Stomach (tissue), 8 donors: ENCODE measurements at regions not wholly inside any gene's neighbourhood (a gene's known extent, or its start where the extent isn't known, plus 50 kb on each side); places are given as distances from the start of the nearest gene placed in this dataset.

ENCODE experiments used
- DNase-seq, 2 donors: peaks; one replicate each; pipeline versions ENCODE4 v3.0.0 to v3.0.0-alpha.2; 2013 to 2019
- H3K27ac ChIP-seq, 5 donors: fragments of 200-600 bp in 4 of 5; sonication (generic) in 4 of 5; one replicate each; pipeline ENCODE4 v1.5.1; 2013 to 2019; ENCODE audit warnings: mild to moderate bottlenecking in 1 of 5, moderate library complexity in 1 of 5
- H3K27me3 ChIP-seq, 3 donors: fragments of 200-600 bp; sonication (generic); one replicate each; pipeline ENCODE4 v1.5.1; 2017 to 2019; ENCODE audit warnings: mixed run types in 1 of 3
- H3K36me3 ChIP-seq, 4 donors: fragments of 200-600 bp; sonication (generic); 1 replicate in 3 of 4; 2 replicates in 1 of 4; pipeline ENCODE4 v1.5.1; 2016 to 2019
- H3K4me1 ChIP-seq, 4 donors: fragments of 200-600 bp; sonication (generic); one replicate each; pipeline ENCODE4 v1.5.1; 2016 to 2019
- H3K4me3 ChIP-seq, 4 donors: fragments of 200-600 bp; sonication (generic) in 3 of 4; one replicate each; pipeline ENCODE4 v1.5.1; 2016 to 2019; ENCODE audit warnings: mild to moderate bottlenecking in 1 of 4
- H3K9me3 ChIP-seq, 4 donors: fragments of 200-600 bp; sonication (generic); one replicate each; pipeline ENCODE4 v1.5.1; 2016 to 2019
- EP300 ChIP-seq: sonication (generic); formaldehyde crosslinking; IDR thresholded peaks from one replicate; pipeline ENCODE4 v1.6.1; 2017; ENCODE audit warnings: antibody characterized with exemption
- POLR2A ChIP-seq, 4 donors: fragments of 450-650 bp; IDR thresholded peaks; one replicate each; pipeline ENCODE4 v1.6.1; 2016; ENCODE audit warnings: antibody characterized with exemption in 4 of 4, control low read depth in 2 of 4, mild to moderate bottlenecking in 1 of 4, moderate library complexity in 1 of 4
- POLR2AphosphoS5 ChIP-seq, 3 donors: sonication (generic); formaldehyde crosslinking; IDR thresholded peaks; one replicate each; pipeline ENCODE4 v1.6.1; 2016; ENCODE audit warnings: antibody characterized with exemption in 3 of 3
- WGBS, 5 donors: extraction: QIAGEN DNeasy Blood & Tissue Kit in 3 of 5; methylation state at CpG; one replicate each; pipeline versions ENCODE4 v1.1.5 to v1.1.7; 2013 to 2018; 5-methylcytosine and 5-hydroxymethylcytosine counted together
- intact Hi-C: fragments of 100-400 bp; cut with DNase I; formaldehyde crosslinking; loops from one replicate; pipeline ENCODE4 v1.15.1; 2023; ENCODE audit warnings: low total_unique reads
- TF ChIP-seq, protein P1 (sequence below), 7 experiments: fragments of 450-650 bp in 4 of 7; fragments of 200-600 bp in 3 of 7; sonication (generic) in 3 of 7; IDR thresholded peaks; one replicate each; pipeline ENCODE4 v1.5.1; 2016 to 2019; ENCODE audit warnings: antibody characterized with exemption in 7 of 7, control low read depth in 2 of 7, mild to moderate bottlenecking in 1 of 7
- donor health status: healthy with polysubstance abuse.
- donor health status: Bipolar disorder and iron deficiency.
- donor health status: healthy.

DNA sequence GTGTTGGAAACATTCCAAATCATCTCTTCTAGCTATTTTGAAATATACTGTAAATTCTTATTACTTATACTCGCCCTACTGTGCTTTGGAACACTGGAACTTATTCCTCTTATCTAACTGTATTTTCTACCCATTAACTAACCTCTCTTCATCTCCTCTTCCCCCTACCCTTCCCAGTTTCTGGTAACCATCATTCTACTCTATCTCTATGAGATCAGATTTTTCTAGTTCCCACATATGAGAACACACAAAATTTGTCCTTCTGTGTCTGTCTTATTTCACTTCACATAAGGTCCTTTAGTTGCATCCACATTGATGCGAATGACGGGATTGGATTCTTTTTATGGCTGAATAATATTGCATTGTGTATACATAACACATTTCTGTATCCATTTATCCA, 1003.8 kb upstream of the INTU start:
- TF ChIP-seq, protein P1, sequence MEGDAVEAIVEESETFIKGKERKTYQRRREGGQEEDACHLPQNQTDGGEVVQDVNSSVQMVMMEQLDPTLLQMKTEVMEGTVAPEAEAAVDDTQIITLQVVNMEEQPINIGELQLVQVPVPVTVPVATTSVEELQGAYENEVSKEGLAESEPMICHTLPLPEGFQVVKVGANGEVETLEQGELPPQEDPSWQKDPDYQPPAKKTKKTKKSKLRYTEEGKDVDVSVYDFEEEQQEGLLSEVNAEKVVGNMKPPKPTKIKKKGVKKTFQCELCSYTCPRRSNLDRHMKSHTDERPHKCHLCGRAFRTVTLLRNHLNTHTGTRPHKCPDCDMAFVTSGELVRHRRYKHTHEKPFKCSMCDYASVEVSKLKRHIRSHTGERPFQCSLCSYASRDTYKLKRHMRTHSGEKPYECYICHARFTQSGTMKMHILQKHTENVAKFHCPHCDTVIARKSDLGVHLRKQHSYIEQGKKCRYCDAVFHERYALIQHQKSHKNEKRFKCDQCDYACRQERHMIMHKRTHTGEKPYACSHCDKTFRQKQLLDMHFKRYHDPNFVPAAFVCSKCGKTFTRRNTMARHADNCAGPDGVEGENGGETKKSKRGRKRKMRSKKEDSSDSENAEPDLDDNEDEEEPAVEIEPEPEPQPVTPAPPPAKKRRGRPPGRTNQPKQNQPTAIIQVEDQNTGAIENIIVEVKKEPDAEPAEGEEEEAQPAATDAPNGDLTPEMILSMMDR (IDR thresholded peaks at IDR 0.05) = no peak
- TF ChIP-seq POLR2AphosphoS5 (IDR thresholded peaks at IDR 0.05) (no peak), EP300 (no peak), POLR2A (IDR thresholded peaks at IDR 0.05) (no peak)
- Histone ChIP-seq H3K36me3 (no peaks in the 10 kb centered on the region), H3K27ac (no peak overlapping the region), H3K27me3 (no peaks in the 10 kb centered on the region), H3K4me3 (no peak overlapping the region), H3K4me1 (no peaks in the 10 kb centered on the region), H3K9me3 (no peaks in the 10 kb centered on the region)
- intact Hi-C loops = no loop called here
- WGBS, 5 donors = 74 to 88% (median 80%) methylated on average over 3 of the region's 3 CpGs
- no peak for DNase-seq

DNA sequence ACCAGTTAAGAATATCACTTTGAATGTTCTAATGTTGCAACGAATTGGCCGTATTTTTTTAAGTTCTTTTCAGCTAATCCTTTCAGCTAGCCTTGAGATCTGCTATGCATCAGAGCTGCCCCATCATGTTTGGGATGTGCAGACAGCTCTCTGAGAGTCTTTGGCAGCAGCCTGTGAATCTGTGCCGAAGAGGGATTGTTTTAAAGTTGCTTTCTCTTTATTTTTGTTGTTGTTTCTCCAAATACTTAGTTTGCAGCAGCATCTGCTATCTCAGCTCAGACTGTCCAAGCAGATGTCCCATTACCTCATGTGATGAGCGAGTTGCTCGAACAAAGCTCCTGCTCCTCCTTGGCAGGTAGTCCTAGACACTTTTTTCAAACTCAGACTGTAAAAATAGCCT, 1002.5 kb upstream of the INTU start:
- DNase-seq = peak in 1 of 2 donors; percentile 58
- TF ChIP-seq EP300 (no peak), POLR2AphosphoS5 (IDR thresholded peaks at IDR 0.05) (no peak), POLR2A (IDR thresholded peaks at IDR 0.05) (no peak)
- TF ChIP-seq, protein P1 (IDR thresholded peaks at IDR 0.05) = no peak
- intact Hi-C loops = no loop called here
- Histone ChIP-seq H3K27ac (no peak overlapping the region), H3K36me3 (no peaks in the 10 kb centered on the region), H3K4me3 (no peak overlapping the region), H3K9me3 (no peaks in the 10 kb centered on the region), H3K27me3 (no peaks in the 10 kb centered on the region), H3K4me1 (no peaks in the 10 kb centered on the region)
- WGBS, 5 donors = 51 to 68% (median 58%) methylated on average over 5 of the region's 5 CpGs

DNA sequence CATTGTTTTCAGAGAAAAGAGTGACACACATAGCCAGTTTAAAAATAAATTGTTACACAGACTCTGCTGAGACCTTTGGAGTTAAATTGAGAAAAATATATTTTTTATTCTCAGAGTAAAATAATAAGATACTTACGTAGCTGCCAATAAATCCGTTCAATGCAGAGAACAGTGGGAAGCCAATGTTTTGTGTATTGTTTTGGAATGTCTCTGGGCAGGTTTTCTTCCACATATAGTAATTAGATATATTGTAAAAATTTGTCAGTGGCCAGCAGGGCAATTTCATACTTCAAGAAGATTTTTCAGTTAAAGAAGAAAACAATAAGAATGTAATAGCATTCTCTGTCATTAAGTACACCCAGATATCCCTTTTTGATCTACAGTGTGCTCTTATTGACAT, 999.5 kb upstream of the INTU start:
- no peak overlapping the region for H3K4me3 ChIP-seq
- no peaks in the 10 kb centered on the region for H3K36me3 ChIP-seq
- TF ChIP-seq, protein P1 (IDR thresholded peaks at IDR 0.05) = no peak
- TF ChIP-seq POLR2AphosphoS5 (IDR thresholded peaks at IDR 0.05) = no peak
- no peak for TF ChIP-seq EP300
- TF ChIP-seq POLR2A (IDR thresholded peaks at IDR 0.05) = no peak
- H3K27me3 ChIP-seq = no peaks in the 10 kb centered on the region
- no peaks in the 10 kb centered on the region for H3K4me1 ChIP-seq
- WGBS, 5 donors = 77 to 92% (median 88%) methylated on average over 2 of the region's 2 CpGs
- H3K27ac ChIP-seq = no peak overlapping the region
- H3K9me3 ChIP-seq = no peaks in the 10 kb centered on the region
- intact Hi-C loops = no loop called here
- no peak for DNase-seq

DNA sequence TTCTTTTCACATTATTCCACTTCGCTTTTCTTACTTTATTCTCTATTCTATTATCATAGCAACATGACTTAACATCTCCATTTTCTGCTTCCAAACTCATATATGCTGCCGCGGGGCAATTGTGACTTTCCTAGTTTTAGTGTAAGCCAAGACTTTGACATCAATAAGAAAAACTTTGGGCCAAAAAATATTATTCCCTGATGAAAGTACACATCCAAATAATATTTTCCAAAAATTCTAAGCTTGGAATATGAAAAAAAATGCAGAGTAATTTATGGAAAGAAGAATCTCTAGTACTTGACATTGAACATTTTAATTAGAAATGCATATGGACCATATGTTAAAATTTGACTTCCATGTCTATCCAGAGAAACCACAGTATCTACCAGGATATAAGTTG, 995.1 kb upstream of the INTU start:
- Histone ChIP-seq H3K9me3 (no peaks in the 10 kb centered on the region), H3K27me3 (no peaks in the 10 kb centered on the region), H3K36me3 (no peaks in the 10 kb centered on the region), H3K27ac (no peak overlapping the region), H3K4me3 (no peak overlapping the region), H3K4me1 (no peaks in the 10 kb centered on the region)
- intact Hi-C loops = no loop called here
- TF ChIP-seq POLR2AphosphoS5 (IDR thresholded peaks at IDR 0.05) (no peak), EP300 (no peak), POLR2A (IDR thresholded peaks at IDR 0.05) (no peak)
- TF ChIP-seq, protein P1 (IDR thresholded peaks at IDR 0.05) = no peak
- WGBS, 5 donors = 84 to 90% (median 86%) methylated on average over 3 of the region's 3 CpGs
- DNase-seq = no peak
